HFF-Myc (cell line): ENCODE measurements at regions not wholly inside any gene's neighbourhood (a gene's known extent, or its start where the extent isn't known, plus 50 kb on each side); places are given as distances from the start of the nearest gene placed in this dataset.
"Not testable (repeated sequence)": the region's sequence is repeated elsewhere in the genome, so short reads cannot be mapped to it uniquely, and the experiment has no call there.

ENCODE experiments used
- DNase-seq: peaks from one replicate; pipeline ENCODE4 v3.0.0-alpha.2; 2011; ENCODE audit warnings: low read depth; ENCODE audit errors: extremely low read depth
- H3K4me3 ChIP-seq: replicated peaks from 2 replicates; pipeline ENCODE4 v1.5.1; 2011; ENCODE audit warnings: low read depth, mild to moderate bottlenecking, control low read depth, low read length
- TF ChIP-seq, protein P1 (sequence below): IDR thresholded peaks from 2 replicates; pipeline ENCODE4 v1.5.1; 2012; ENCODE audit warnings: mild to moderate bottlenecking, low read depth, low read length, control low read depth; ENCODE audit errors: missing control alignments

DNA sequence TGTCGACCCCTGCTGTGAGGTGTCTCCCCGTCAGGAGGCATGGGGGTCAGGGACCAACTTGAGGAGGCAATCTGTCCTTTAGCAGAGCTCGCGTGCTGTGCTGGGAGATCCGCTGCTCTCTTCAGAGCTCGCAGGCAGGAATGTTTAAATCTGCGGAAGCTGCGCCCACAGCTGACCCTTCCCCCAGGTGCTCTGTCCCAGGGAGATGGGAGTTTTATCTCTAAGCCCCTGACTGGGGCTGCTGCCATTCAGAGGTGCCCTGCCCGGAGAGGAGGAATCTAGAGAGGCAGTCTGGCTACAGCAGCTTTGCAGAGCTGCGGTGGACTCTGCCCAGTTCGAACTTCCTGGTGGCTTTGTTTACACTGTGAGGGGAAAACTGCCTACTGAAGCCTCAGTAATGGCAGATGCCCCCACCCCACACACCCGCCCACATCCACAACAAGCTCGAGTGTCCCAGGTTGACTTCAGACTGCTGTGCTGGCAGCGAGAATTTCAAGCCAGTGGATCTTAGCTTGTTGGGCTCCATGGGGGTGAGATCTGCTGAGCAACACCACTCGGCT lies 133.1 kb downstream of the CENPC start:
- not testable (repeated sequence) for H3K4me3 ChIP-seq, DNase-seq

DNA sequence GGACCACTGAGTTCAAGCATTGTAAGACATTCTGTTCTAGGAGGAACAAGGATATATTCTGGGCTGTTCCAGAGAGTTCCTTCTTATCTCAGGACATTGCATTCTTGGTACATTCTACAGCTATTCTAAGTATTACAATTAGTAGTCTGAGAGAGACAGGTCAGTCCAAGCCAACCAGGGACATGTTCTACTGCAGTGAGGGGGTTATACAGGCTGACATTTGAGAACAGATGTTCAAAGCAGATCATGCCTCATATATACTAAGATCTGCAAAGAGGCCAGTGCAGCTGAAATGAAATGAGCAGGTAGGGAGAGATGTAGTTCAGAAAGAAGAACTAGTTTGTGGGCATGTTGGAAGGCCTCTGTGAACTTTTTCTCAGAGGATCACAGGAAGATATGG lies 142.0 kb downstream of the CENPC start:
- DNase-seq = no peak
- H3K4me3 ChIP-seq = no peak overlapping the region
- TF ChIP-seq, protein P1, sequence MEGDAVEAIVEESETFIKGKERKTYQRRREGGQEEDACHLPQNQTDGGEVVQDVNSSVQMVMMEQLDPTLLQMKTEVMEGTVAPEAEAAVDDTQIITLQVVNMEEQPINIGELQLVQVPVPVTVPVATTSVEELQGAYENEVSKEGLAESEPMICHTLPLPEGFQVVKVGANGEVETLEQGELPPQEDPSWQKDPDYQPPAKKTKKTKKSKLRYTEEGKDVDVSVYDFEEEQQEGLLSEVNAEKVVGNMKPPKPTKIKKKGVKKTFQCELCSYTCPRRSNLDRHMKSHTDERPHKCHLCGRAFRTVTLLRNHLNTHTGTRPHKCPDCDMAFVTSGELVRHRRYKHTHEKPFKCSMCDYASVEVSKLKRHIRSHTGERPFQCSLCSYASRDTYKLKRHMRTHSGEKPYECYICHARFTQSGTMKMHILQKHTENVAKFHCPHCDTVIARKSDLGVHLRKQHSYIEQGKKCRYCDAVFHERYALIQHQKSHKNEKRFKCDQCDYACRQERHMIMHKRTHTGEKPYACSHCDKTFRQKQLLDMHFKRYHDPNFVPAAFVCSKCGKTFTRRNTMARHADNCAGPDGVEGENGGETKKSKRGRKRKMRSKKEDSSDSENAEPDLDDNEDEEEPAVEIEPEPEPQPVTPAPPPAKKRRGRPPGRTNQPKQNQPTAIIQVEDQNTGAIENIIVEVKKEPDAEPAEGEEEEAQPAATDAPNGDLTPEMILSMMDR = no peak

DNA sequence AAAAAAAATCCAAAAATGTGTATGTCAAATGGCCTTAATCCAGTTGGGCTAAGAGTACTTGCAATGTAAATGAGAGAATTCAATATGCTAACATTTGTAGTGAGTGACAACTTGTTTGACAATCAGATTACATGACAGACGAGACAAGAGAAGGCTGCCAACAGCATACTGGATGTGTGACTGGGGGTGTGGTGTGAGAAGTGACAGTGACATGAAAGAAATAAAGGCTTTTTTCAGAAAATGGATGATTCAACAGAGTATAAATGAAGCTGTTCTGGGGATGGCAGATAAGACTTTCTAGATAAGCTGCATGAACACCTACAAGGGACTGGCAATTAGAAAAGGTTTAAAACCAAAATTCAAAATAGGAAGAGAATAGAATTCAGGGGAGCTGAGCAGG lies 143.4 kb downstream of the CENPC start:
- H3K4me3 ChIP-seq = no peak overlapping the region
- DNase-seq = no peak
- TF ChIP-seq, protein P1 = no peak

DNA sequence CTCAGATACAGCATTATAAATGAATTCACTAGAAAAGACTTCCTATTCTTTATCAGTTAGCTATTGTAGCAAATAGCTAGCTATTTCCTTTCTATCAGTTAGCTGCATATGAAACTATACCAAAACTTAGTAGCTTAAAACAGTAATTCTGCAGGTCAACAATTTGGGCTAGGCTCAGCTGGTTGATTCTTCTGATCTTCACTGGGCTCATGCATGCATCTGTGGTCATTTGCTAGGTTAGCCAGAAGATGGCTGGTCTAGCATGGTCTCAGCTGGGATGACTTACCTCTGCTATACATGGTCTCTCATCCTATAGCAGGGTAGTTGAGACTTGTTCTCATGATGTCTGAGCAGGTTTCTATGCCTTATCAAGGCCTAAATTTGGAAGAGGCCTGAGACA lies 147.4 kb downstream of the CENPC start:
- DNase-seq = no peak
- TF ChIP-seq, protein P1 = no peak
- no peak overlapping the region for H3K4me3 ChIP-seq

DNA sequence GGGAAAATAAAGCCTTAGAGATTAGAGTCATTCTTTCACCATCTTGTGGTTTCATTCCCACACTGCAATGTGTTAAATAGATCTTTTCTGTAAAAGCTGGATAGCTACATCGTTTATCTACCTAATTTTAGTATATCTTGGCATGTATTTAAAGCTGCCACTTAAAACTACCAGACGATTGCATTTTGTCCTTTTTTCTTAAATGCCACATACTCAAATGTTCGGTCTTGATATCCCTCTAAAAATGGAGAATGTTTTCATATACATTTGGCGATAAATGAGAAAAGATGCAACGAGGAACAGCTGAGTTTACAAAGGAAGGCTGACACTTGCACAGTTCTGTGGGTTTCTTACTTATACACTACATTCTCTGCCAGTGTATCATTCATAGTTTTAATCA lies 148.3 kb downstream of the CENPC start:
- DNase-seq = no peak
- no peak overlapping the region for H3K4me3 ChIP-seq
- TF ChIP-seq, protein P1 = no peak

DNA sequence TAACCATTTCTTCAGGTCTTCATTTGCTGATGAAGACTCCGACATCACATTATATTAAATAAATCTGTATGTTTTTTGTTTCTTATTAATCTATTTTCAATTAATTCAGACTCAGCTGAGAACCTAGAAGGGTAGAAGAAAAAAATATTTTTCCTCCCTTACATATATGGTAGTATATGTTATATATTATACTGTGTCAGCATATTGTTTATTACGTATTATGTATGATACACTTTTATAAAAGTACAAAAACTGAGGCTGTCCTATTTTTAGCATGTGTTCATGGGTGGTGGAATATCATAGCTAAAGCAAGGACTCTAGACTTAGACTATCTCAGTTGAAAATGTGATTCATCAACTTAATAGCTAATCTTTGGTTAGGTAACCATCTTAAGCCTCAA lies 149.3 kb downstream of the CENPC start:
- TF ChIP-seq, protein P1 = no peak
- no peak for DNase-seq
- no peak overlapping the region for H3K4me3 ChIP-seq

DNA sequence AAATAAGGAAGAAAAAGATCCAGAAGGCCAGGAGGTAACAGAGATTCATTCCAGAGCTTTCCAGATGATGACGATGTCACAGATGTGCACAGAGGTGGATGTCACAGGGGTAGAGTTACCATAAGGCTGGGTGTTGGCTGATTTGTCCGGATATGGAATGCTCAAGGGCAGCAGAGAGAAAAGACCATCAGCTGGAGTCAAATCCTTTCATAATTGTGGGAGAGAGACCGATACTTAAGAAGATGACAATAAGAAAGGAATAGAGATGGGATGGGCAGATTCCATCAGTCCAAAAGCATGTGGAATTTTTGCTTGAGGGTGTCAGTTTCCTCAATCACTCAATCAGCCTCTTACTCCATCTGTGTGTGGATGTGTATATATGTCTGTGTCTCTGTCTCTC lies 150.4 kb downstream of the CENPC start:
- no peak for DNase-seq
- H3K4me3 ChIP-seq = no peak overlapping the region
- TF ChIP-seq, protein P1 = no peak
